Tibial nerve (tissue), 4 donors: ENCODE measurements at regions not wholly inside any gene's neighbourhood (a gene's known extent, or its start where the extent isn't known, plus 50 kb on each side); places are given as distances from the start of the nearest gene placed in this dataset.

ENCODE experiments used
- CTCF ChIP-seq, 5 experiments: fragments of 200-600 bp in 3 of 5; fragments of 450-650 bp in 2 of 5; sonication (generic) in 3 of 5; IDR thresholded peaks; one replicate each; pipeline ENCODE4 v1.5.1; 2016 to 2019; ENCODE audit warnings: antibody characterized with exemption in 5 of 5, mild to moderate bottlenecking in 3 of 5, moderate library complexity in 2 of 5
- EP300 ChIP-seq, 2 donors: sonication (generic); formaldehyde crosslinking; IDR thresholded peaks; one replicate each; pipeline ENCODE4 v1.6.1; 2017; ENCODE audit warnings: antibody characterized with exemption in 2 of 2, mild to moderate bottlenecking in 1 of 2

DNA sequence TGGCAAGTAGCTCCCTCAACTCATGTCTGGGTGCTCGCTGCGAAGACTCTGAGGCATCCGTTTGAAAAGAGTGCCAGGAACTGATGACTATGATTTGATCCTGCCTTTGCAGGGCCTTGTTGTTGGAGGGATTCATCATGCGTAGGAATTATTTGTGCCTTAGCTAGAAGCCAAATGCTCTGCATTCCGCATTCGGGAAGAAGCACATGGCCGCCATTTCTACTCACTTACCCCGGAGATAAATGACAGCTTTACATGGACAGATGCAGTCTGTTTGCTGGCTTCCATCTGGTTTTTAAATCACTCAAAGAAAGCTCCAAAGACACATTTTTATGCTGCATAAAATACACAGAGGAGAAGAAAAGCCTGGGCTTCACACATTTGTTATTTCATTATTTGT, 363.3 kb upstream of the CDH4 start:
- TF ChIP-seq EP300 (IDR thresholded peaks at IDR 0.05) (no peak), CTCF (IDR thresholded peaks at IDR 0.05) (no peak)
